ENCODE measurements at regions not wholly inside any gene's neighbourhood (a gene's known extent, or its start where the extent isn't known, plus 50 kb on each side); places are given as distances from the start of the nearest gene placed in this dataset.
"Not testable (repeated sequence)": the region's sequence is repeated elsewhere in the genome, so short reads cannot be mapped to it uniquely, and the experiment has no call there.

GRCh38 chr6:121549736-121550135 lies 114.3 kb downstream of the GJA1 start:
- no peak for DNase-seq

GRCh38 chr6:121550491-121551010 lies 115.1 kb downstream of the GJA1 start:
- no peak for DNase-seq

GRCh38 chr6:121555201-121555600 lies 119.8 kb downstream of the GJA1 start:
- no peak for DNase-seq

- not testable (repeated sequence) for DNase-seq
Measured at GRCh38 chr6:121556149-121556548, 120.7 kb downstream of the GJA1 start.

- DNase-seq = no peak
Measured at GRCh38 chr6:121557146-121557940, 121.9 kb downstream of the GJA1 start.

GRCh38 chr6:121559611-121560269 lies 124.3 kb downstream of the GJA1 start:
- no peak for DNase-seq

- DNase-seq = no peak
Measured at GRCh38 chr6:121560476-121560875, 125.0 kb downstream of the GJA1 start.

GRCh38 chr6:121563286-121563685 lies 127.8 kb downstream of the GJA1 start:
- DNase-seq = no peak

- DNase-seq = not testable (repeated sequence)
Measured at GRCh38 chr6:121564529-121564928, 129.1 kb downstream of the GJA1 start.

GRCh38 chr6:121571455-121571854 lies 136.0 kb downstream of the GJA1 start:
- no peak for DNase-seq

GRCh38 chr6:121573481-121573880 lies 138.0 kb downstream of the GJA1 start:
- no peak for DNase-seq

- DNase-seq = no peak
Measured at GRCh38 chr6:121578216-121578615, 142.8 kb downstream of the GJA1 start.

- no peak for DNase-seq
Measured at GRCh38 chr6:121579478-121579877, 144.0 kb downstream of the GJA1 start.

- DNase-seq = no peak
Measured at GRCh38 chr6:121581327-121581726, 145.9 kb downstream of the GJA1 start.

GRCh38 chr6:121582262-121582661 lies 146.8 kb downstream of the GJA1 start:
- DNase-seq = no peak

GRCh38 chr6:121584586-121585369 lies 149.3 kb downstream of the GJA1 start:
- DNase-seq = no peak

- DNase-seq = no peak
Measured at GRCh38 chr6:121590438-121590837, 155.0 kb downstream of the GJA1 start.

- no peak for DNase-seq
Measured at GRCh38 chr6:121590916-121591315, 155.5 kb downstream of the GJA1 start.

GRCh38 chr6:121592261-121592935 lies 157.0 kb downstream of the GJA1 start:
- no peak for DNase-seq

GRCh38 chr6:121593011-121593641 lies 157.7 kb downstream of the GJA1 start:
- no peak for DNase-seq

- no peak for DNase-seq
Measured at GRCh38 chr6:121594053-121594452, 158.6 kb downstream of the GJA1 start.

- no peak for DNase-seq
Measured at GRCh38 chr6:121595646-121596045, 160.2 kb downstream of the GJA1 start.

All from stimulated activated naive CD4-positive, alpha-beta T cell (primary cell).